GM19455 (cell line): ENCODE measurements at regions not wholly inside any gene's neighbourhood (a gene's known extent, or its start where the extent isn't known, plus 50 kb on each side); places are given as distances from the start of the nearest gene placed in this dataset.

Experiments used
- ATAC-seq: cut with Tn5 transposase; IDR thresholded peaks from one replicate; pipeline ENCODE4 v1.9.1; 2021; ENCODE audit not compliant: unreplicated experiment

DNA sequence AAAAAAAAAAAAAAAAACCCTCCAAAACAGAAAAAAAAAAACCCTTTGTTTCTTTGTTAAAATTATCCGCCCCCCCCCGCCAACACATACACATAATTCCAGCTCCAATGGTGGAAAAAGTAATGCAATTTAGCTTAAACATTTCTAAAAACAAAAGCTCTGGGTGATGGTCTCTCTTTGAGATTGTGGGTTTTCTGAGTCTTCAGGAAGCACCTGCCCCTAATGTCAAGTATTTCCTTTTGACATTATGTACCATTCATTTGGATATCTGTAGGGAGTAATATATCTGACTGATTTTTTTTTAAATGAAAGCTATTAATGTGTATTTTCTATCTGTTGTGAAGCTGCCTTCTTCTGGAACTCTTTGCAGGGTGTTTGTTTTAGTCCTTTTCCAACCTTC, 389.7 kb downstream of the TAF11L14 start:
- ATAC-seq, result no peak

DNA sequence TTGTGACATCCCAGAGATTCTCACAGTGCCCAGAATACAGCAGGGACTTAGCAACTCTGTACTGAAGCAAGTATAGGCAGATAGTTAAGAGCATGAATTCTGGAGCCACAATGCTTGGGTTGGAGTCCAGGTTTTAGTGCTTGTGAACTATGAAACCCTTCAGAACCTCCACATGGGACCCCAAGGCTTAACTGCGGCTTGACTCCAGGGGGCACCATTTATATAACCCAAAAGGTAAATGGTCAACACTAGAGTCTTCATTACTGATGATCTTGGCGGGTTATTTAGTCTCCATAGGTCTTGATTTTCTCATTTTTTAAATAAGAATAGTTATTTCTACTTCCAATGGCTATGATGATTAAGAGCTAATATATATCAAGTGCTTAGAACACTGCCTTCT, 390.3 kb downstream of the TAF11L14 start:
- ATAC-seq, result no peak

DNA sequence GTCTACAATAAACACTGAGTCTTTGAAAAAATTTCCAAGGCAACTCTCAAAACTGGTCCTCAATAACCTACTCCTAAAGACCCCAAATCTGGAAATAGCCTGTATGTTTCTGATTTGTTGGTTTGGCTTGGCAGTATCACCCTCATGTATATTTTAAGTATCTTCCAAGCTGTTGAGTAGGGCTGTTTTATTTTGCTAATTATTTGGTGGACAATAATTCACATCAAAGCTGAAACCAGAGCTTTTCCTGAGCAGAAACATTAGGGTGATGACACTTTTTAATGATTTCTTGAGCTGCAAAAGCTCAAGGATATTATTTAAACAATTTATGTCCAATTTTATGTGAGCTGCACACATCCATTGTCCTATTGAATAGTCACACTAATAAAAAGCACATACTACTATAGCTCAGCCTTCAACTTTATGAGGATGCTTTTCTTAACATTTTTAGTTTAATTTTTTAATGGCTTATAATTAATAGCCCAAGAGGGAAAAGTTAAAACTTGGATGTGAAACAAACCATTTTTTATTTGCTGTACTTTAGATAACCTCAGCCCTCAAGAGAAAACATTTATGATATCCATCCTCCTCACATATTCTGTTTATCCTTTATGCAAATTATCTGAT, 393.1 kb downstream of the TAF11L14 start:
- no peak for ATAC-seq

DNA sequence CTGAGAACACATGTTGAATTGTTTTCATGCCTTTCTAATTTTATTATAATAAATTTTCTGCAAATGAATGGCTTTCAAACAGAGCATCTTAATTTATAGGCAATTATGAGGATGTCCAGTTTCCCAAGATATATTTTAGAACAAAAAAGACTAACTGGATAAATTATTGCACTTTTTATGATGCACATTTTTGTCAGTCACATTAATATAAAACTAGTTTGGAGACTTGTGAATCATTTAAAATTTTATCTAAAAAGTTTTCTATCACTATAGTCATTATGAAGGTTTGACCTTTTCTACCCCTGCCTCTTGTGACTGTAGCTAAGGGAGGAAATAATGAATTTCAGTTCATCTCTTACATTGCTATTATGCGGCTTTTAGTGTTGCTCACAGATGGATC, 393.8 kb downstream of the TAF11L14 start:
- no peak for ATAC-seq

DNA sequence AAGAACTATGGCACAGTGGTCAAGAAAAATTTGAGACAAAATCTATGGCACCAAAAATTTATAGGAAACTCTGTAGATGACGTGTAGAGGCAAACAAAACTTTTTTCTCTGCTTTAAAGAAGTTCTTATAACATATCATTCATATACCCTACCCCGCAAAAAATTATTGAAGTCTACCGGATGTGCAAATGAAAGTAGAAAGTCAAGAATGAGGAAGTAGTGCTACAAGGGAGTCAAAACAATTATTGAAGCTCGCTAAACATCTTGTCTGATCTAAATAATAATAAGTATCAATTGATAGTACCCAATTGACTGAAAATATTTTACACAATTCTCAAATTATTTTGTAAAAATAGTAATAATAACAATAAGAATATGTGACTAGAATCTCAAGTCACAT, 398.5 kb downstream of the TAF11L14 start:
- ATAC-seq, result no peak

DNA sequence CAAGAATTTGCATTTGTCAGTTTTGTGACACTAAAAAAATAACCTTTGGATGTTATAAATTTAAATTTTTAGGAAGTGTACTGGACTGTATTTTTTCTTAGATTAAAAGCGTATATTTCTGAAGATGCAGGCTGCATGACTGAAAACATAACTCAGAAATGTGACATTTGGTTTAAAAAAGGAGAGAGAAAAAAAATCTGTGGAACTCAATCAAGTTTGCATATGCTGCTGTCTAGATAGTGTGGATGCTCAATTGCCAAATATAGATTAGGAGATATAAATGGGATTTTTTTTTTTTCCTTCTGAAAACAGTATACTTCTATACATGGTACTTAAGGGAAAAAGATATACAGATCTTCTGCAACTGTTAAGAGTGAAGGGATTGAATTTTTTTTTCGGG, 402.3 kb downstream of the TAF11L14 start:
- ATAC-seq, result no peak

DNA sequence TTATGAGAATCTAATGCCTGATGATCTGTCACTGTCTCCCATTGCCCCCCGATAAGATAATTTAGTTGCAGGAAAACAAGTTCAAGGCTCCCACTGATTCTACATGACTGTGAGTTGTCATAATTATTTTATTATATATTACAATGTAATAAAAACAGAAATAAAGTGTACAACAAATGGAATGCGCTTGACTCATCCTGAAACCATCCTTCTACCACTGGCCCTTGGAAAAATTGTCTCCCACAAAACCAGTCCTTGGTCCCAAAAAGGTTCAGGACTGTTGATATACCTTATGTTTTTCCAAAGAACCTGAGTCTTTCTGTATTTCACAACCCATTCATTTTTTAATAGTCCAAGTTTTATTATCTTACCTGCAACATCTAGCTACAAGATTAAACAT, 403.5 kb downstream of the TAF11L14 start:
- ATAC-seq, result no peak

DNA sequence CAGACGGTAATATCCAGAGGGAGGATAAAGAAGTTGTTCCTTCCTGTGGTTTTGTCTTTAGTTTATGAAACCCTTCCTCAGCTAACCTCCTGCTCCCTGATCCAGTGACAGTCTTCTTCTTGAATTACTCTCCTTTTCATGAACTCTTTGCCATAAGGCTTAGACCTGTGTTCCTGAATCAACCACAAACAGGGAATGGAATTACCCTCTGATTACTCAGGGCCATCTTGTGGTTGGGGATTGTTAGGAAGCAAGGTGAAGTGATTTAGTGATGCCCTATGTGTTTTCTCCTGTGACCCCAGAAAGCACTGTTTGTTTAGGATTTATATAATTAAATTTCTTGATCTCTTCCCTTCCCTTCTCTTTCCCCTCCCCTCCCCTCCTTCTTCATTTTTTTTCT, 409.1 kb downstream of the TAF11L14 start:
- ATAC-seq, result no peak

DNA sequence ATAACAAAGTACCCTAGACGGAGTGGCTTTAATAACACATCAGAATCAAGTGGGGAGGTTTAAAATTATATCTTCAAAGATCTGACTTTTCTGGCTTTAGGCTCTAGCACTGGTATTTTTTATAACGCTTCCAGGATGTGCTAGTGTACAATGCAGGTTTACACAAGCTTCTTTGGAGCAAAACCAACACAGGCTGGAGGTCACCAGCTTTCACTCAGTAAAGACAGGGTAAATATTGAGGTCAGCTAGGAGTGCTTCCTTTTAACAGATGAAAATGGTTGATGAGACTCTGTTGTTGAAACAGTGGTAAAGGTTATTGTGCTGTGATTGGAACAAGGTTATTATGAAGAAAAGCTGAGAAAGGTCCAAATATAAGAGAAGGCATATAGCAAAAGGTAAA, 414.2 kb downstream of the TAF11L14 start:
- ATAC-seq, result no peak

DNA sequence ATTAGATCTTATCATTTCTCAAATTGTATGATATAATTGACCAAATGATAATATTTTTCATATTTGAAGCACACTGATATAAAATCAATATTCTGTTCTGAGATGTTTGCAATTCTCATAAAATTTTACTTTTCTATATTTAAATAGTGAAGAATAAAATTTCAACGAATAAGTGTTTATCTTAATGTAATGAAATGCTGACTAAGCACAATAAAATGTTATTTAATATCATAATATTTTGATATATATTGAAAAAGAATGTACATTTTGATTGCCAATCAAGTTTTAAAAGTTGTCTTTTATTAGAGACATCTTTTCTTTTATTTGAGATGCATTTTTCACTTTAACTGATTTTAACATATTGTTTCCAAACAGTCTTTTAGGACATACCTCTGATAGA, 416.1 kb downstream of the TAF11L14 start:
- no peak for ATAC-seq

DNA sequence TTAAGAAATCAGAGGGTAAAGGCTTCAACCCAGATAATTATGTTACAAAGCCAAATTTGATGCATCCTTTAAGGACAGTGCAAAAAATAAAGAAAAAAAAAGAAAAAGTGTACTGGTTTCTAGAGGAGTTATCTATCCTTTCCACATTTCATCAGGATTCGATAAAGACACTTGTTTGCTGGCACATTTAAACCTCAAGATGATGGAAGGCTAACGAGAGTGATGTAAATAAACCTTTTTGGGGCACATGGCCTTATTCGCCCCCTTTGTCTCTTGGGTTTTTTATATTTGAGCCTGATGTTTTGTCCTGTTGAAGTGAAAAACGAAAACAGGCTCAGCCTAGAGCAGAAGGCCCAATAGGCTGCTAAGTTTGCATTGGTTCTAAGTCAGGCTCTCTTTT, 416.5 kb downstream of the TAF11L14 start:
- no peak for ATAC-seq

DNA sequence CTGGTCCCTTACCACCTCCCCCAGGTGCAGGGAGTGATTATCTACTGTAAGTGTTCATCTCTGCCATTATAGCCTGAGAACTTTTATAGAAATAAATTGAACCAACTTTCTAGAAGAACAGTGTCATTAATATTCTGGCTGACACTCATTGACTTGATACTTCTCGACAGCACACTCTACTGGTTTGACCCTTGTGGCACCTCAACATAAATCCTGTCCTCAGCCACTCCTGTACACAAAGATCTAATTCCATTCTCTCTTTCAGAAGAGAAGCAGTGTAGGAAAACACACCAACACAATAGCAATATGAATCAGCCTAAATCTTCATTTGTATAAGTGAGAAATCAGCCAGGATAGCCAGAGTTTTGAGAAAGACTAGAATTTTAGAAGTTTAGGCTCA, 417.7 kb downstream of the TAF11L14 start:
- ATAC-seq, result no peak

DNA sequence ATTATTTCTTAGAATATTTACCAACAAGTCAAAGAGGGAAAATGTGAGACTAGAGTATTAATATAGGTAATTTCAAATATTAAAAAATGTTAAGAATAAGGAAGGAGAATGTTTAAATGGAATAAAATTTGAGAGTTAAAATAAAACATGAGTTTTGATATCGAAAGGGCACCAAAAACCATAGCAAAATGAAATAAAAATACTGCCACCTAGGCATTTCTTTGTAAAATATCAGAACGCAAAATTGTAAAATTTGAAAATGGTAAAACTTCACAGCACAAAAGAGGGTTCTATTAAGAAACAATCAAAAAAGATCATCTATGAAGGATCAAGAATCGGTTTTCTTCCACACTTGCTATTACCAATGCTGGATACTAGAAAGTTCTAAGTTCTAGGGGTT, 418.3 kb downstream of the TAF11L14 start:
- no peak for ATAC-seq

DNA sequence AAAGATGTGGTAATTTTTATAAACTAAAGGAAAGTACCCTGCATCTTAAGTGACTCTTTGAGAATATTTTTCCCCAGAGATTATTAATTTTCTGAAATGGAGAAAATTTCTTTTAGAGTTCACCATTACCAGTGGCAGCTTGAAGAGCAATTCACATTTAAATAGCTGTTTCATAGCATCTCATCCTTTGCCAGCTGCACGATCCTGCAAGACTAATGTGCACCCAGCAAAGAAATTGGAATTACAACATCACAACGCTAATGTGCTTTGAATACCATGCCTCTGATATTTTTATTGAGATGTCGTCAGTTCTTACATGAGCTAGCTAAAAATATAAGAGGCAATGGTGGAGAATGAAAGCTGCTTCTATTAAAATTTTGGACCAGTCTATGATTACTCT, 423.5 kb downstream of the TAF11L14 start:
- ATAC-seq, result no peak

DNA sequence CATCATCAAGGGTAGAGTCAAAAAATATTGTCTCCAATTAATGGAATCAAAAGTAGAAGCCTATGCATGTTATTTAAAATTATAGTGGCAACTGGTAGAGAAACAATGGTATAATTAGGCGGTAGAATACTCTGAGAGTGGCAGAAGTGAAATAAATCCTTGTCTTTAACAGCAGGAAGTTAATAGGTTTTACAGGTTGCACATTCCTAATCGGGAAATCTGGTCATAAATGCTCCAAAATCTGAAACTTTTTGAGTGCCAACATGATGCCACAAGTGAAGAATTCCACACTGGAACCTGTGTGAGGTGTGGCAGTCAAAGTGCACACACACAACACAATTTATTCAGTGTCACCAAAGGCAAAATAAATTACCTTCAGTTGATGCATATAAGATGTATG, 433.4 kb downstream of the TAF11L14 start:
- ATAC-seq, result no peak

DNA sequence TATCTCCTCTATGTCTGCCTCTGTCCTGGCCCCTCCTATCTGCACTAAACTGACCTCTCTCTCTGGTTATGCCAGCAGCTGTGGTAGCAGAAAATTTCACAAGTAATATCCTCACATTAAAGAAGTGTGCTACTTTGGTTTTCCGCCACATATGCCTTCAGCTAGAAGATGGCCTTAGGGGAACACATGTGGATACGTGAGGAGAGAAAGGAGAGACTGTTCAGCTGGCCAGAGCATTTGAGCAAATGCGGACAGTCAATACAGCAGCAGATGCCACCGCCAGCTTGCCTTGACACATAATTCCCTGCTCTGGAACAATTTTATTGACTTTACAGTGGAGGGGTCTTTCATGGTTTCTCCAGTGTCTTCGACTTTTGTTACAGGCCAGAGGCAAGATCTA, 434.6 kb downstream of the TAF11L14 start:
- ATAC-seq, result no peak

DNA sequence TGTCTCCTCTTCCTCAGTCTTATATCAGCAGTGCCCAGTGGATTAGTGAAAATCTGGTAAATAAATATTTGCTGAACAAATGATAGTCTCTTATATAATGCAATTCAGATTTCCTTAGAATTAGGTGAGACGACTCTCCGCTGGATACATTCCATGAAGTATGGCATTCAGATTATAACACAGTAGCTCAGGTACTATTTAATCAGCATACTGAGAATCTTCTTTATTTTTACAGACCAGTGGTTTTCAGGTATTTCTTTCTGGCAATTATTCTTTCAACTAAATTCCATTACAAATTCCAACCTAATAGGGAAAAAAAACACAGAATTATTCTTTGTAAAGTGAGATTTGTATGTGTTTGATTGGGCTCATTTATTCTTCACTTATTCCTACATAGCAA, 435.5 kb downstream of the TAF11L14 start:
- no peak for ATAC-seq

DNA sequence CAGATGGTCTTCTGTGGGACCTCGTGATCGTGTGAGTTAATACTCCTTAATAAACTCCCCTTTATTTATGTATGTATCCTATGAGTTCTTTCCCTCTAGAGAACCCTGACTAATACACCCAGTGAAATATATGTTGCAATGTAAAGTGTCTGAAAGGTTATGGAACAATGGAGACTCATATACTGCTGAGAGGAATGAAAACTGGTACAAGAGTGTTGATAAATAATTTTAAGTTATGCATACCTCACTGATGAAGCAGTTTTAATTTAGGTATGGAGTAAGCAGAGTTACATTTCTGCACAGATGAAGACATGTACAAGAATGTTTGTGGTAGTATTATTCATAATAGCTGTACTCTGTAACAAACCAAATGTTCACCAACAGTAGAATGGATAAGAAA, 438.3 kb downstream of the TAF11L14 start:
- no peak for ATAC-seq

DNA sequence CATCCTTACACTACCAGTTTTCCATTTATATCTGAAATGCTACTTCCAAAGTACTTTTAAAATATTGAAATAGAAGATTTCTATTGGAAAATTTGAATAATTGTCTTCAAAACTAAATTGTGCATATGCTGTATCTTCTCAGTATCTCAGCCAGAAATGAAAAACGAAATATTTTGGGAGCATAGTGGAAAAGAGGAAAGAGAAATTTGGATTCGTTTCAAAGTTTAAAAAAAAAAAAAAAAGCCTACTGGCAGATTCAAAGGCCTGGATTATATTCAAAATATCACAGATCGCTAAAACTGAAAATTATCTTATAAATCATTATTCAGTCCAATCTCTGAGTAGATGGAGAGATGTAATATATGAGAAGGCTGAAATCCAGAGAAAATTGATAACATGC, 440.7 kb downstream of the TAF11L14 start:
- ATAC-seq, result no peak

DNA sequence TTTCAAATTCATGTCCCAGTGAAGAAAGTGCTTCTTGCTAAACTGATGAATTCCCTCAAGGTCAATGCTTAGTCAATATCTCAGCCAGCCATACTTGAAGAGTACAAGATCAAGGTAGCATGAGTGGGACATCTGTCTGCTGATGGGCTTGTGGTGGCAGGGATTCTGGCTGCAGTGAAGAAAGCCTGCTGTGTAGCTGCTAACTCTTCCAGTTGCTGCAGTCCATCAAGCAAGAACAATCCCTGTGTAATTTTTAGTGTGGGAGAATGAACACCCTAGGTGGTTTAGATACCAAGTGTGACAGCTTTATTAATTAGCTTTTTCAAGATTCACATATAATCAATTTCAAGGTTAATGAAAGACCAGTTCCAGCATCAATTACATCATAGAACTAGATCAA, 443.9 kb downstream of the TAF11L14 start:
- ATAC-seq, result no peak

DNA sequence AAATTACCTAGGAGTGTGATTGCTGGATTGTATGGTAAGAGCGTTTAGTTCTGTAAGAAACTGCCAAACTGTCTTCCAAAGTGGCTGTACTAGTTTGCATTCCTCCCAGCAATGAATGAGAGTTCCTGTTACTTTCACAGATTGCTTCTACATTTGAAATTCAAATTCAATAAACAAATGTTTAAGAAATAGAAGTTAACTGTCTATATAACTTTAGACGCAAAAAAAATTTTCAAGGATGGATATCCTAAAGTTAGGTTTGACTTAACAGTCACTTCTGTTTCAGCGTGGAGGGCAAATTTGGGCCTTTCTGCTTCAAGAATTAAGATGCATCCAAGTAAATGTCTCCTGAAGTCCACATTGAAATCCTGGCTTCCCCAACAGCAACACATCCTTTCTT, 445.6 kb downstream of the TAF11L14 start:
- ATAC-seq, result no peak

DNA sequence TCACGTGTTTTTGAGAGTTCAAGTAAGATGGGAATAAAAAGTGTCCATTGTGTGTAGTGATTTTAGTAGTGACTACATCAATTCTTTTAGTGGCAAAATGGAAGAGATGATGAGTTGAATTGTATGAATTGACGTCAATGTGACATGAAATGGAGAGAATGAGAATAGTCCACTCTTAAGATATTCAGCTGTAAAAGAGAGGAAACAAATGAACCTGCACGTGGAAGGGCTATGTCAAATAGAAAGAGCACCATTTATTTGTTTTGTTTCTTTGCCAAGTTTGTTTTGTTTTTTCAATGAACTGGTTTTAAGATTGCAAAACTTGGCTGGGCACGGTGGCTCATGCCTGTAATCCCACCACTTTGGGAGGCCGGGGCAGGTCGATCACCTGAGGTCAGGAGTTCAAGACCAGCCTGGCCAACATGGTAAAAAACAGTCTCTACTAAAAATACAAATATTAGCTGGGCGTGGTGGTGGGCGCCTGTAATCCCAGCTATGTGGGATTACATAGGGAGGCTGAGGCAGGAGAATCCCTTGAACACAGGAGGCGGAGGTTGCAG, 453.8 kb downstream of the TAF11L14 start:
- ATAC-seq, result no peak

DNA sequence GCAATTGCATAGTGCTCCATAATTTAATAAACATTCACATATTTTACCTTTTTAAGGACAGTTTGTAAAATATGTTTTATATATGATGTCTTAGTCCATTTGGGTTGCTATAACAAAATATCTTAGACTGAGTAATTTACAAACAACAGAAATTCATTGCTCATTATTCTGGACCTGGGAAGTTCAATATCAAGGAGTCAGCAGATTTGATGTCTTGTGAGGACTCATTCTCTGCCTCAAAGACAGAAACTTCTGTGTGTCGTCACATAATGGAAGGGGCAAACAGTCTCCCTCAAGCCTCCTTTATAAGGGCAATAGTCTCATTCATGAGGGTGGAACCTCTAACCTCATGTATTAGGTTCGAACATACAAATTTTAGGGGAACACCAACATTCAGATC, 455.9 kb downstream of the TAF11L14 start:
- ATAC-seq, result no peak
